SH-SY5Y (cell line): ENCODE measurements at regions not wholly inside any gene's neighbourhood (a gene's known extent, or its start where the extent isn't known, plus 50 kb on each side); places are given as distances from the start of the nearest gene placed in this dataset.

Experiments used
- GATA2 ChIP-seq: IDR thresholded peaks from 2 replicates; pipeline ENCODE4 v1.6.1; 2011; ENCODE audit warnings: mild to moderate bottlenecking, low read depth, low read length
- GATA3 ChIP-seq: IDR thresholded peaks from 2 replicates; pipeline ENCODE4 v1.6.1; 2011; ENCODE audit warnings: low read depth, mild to moderate bottlenecking, low read length, moderate library complexity

DNA sequence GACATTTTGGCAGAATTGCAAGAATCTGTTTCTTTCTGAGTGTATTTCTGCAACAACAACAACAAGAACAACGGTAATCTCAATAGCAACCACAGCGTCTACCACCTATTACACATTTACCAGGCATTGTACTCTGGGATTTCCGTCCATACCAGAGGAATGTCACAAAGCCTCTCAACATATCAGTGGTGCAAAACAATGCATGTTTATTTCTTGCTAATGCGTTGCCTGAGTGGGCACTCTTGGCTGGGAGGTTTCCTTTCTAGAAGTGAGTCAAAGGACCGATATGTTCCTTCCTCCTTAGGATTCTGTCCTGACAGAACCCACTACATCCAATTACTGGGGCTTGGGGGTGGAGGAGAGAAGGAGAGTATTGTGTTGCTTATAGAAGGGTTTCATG, 585.6 kb downstream of the TSN start:
- no peak for TF ChIP-seq GATA2
- no peak for TF ChIP-seq GATA3
